G401.6 (cell line): ENCODE measurements at regions not wholly inside any gene's neighbourhood (a gene's known extent, or its start where the extent isn't known, plus 50 kb on each side); places are given as distances from the start of the nearest gene placed in this dataset.
A peak's percentile ranks its signal among the peaks of the same experiment; 100 is the strongest.
"Not testable (repeated sequence)": the region's sequence is repeated elsewhere in the genome, so short reads cannot be mapped to it uniquely, and the experiment has no call there.

Experiments used
- FAIRE-seq: peaks from 2 replicates; lab custom pipeline; 2012; peaks lifted over from hg19 to GRCh38; lab: Jason Lieb, UNC

GRCh38 chr2:225932811-225933413 lies 533.4 kb downstream of the NYAP2 start:
- no peak for FAIRE-seq

- no peak for FAIRE-seq
These were observed 531.2 kb downstream of the NYAP2 start for GRCh38 chr2:225930687-225931086.

- no peak for FAIRE-seq
These were observed 521.2 kb downstream of the NYAP2 start for GRCh38 chr2:225920621-225921220.

- FAIRE-seq, result no peak
These were observed 517.2 kb downstream of the NYAP2 start for GRCh38 chr2:225916692-225917091.

GRCh38 chr2:225911019-225911418 lies 511.5 kb downstream of the NYAP2 start:
- no peak for FAIRE-seq

GRCh38 chr2:225895126-225895525 lies 495.6 kb downstream of the NYAP2 start:
- FAIRE-seq, result no peak

- no peak for FAIRE-seq
These were observed 494.9 kb downstream of the NYAP2 start for GRCh38 chr2:225894236-225894980.

GRCh38 chr2:225893151-225893550 lies 493.6 kb downstream of the NYAP2 start:
- FAIRE-seq, result no peak

- FAIRE-seq, result no peak
These were observed 492.3 kb downstream of the NYAP2 start for GRCh38 chr2:225891771-225892170.

- FAIRE-seq, result no peak
These were observed 491.5 kb downstream of the NYAP2 start for GRCh38 chr2:225891013-225891412.

- FAIRE-seq, result peak; percentile 93
These were observed 489.9 kb downstream of the NYAP2 start for GRCh38 chr2:225889452-225889851.

GRCh38 chr2:225867071-225867470 lies 467.6 kb downstream of the NYAP2 start:
- no peak for FAIRE-seq

- FAIRE-seq, result no peak
These were observed 466.0 kb downstream of the NYAP2 start for GRCh38 chr2:225865468-225865867.

- peak; percentile 33 for FAIRE-seq
These were observed 464.9 kb downstream of the NYAP2 start for GRCh38 chr2:225864394-225864793.

GRCh38 chr2:225842939-225843338 lies 443.4 kb downstream of the NYAP2 start:
- no peak for FAIRE-seq

GRCh38 chr2:225841314-225841713 lies 441.8 kb downstream of the NYAP2 start:
- FAIRE-seq, result no peak

- no peak for FAIRE-seq
These were observed 437.8 kb downstream of the NYAP2 start for GRCh38 chr2:225837328-225837727.

- FAIRE-seq, result no peak
These were observed 425.4 kb downstream of the NYAP2 start for GRCh38 chr2:225824748-225825449.

GRCh38 chr2:225821351-225821750 lies 421.8 kb downstream of the NYAP2 start:
- FAIRE-seq, result no peak

GRCh38 chr2:225820826-225821225 lies 421.3 kb downstream of the NYAP2 start:
- no peak for FAIRE-seq

- no peak for FAIRE-seq
These were observed 415.0 kb downstream of the NYAP2 start for GRCh38 chr2:225814554-225814953.

GRCh38 chr2:225806105-225806504 lies 406.6 kb downstream of the NYAP2 start:
- no peak for FAIRE-seq

GRCh38 chr2:225802076-225802475 lies 402.6 kb downstream of the NYAP2 start:
- not testable (repeated sequence) for FAIRE-seq
